ENCODE measurements at regions not wholly inside any gene's neighbourhood (a gene's known extent, or its start where the extent isn't known, plus 50 kb on each side); places are given as distances from the start of the nearest gene placed in this dataset.

- BruUV-seq (replicated peaks) = no TSS peak
- DNase-seq (ENCODE audit: low read depth, low spot score) (no peak), FAIRE-seq (no peak)
- Histone ChIP-seq H2AFZ (ENCODE audit: low read depth, low read length) (no peak overlapping the region), H3K27ac (ENCODE audit: insufficient read depth, low read depth, low read length) (no peak overlapping the region), H3K9me3 (replicated peaks; ENCODE audit: control insufficient read depth, insufficient read depth, low read length) (peaks cover 6% of the 10 kb centered on the region), H3K4me2 (ENCODE audit: insufficient read depth, low read length) (no peak overlapping the region), H3K4me3 (replicated peaks in 1 of 3; ENCODE audit: insufficient read depth in 1 of 3, low read depth in 1 of 3, low read length in 3 of 3) (no peak overlapping the region), H3K79me2 (ENCODE audit: control insufficient read depth, insufficient read depth, low read length) (no peaks in the 10 kb centered on the region), H3K27me3 (ENCODE audit: control insufficient read depth in 2 of 2, insufficient read depth in 2 of 2, low read length in 2 of 2) (no peaks in the 10 kb centered on the region), H3K36me3 (ENCODE audit: control insufficient read depth in 2 of 2, extremely low read depth in 1 of 2, insufficient read depth in 2 of 2, low read length in 2 of 2) (no peaks in the 10 kb centered on the region), H4K20me1 (replicated peaks; ENCODE audit: control insufficient read depth, extremely low read depth, insufficient read depth, low read length) (no peaks in the 10 kb centered on the region), H3K9me1 (replicated peaks; ENCODE audit: control insufficient read depth, extremely low read depth, insufficient read depth, low read length) (no peaks in the 10 kb centered on the region), H3K9ac (replicated peaks; ENCODE audit: extremely low read depth, insufficient read depth, low read length) (no peak overlapping the region), H3K4me1 (ENCODE audit: control insufficient read depth, extremely low read depth, insufficient read depth, low read length) (no peaks in the 10 kb centered on the region)
- TF ChIP-seq GATA2 (IDR thresholded peaks at IDR 0.05; ENCODE audit: insufficient read depth, insufficient read length, low read depth, low read length) = no peak
- TF ChIP-seq POLR2AphosphoS5 (IDR thresholded peaks at IDR 0.05; ENCODE audit: insufficient read depth, low read depth, low read length) = no peak
- no peak for TF ChIP-seq CTCF (IDR thresholded peaks at IDR 0.05; ENCODE audit: extremely low read depth in 1 of 2, insufficient read depth in 1 of 2, low read depth in 1 of 2, low read length in 2 of 2)
- no peak for TF ChIP-seq MAX (IDR thresholded peaks at IDR 0.05; ENCODE audit: insufficient read depth, insufficient read length)
- no peak for TF ChIP-seq FOS (IDR thresholded peaks at IDR 0.05; ENCODE audit: borderline replicate concordance, insufficient read depth, low read length)
- TF ChIP-seq MYC (IDR thresholded peaks at IDR 0.05; ENCODE audit: low read depth, low read length) = no peak
- TF ChIP-seq EZH2 (IDR thresholded peaks at IDR 0.05; ENCODE audit: borderline replicate concordance, low read depth, low read length, severe bottlenecking) = no peak
- no peak for TF ChIP-seq POLR2A (IDR thresholded peaks at IDR 0.05; ENCODE audit: low read depth, low read length)
- TF ChIP-seq JUN (IDR thresholded peaks at IDR 0.05; ENCODE audit: borderline replicate concordance, insufficient read depth, insufficient read length, low read depth) = no peak
- CTCF ChIA-PET = no interaction called here
- dilution Hi-C loops (cut with MboI; ENCODE audit: extremely low pct_ligation_motif_present, low sequenced_read_pairs) (no loop called here), intact Hi-C loops (cut with micrococcal nuclease) (no loop called here)
- POLR2A ChIA-PET = no interaction called here
Measured at GRCh38 chr1:238628110-238628509, 737.4 kb upstream of the ZP4 start.

Data from endothelial cell of umbilical vein (primary cell).